ENCODE measurements at regions not wholly inside any gene's neighbourhood (a gene's known extent, or its start where the extent isn't known, plus 50 kb on each side); places are given as distances from the start of the nearest gene placed in this dataset.

GRCh38 chr5:106796081-106796480 lies 874.7 kb downstream of the EFNA5 start:
- Histone ChIP-seq H3F3A (replicated peaks; ENCODE audit: insufficient read depth) (peaks cover 3% of the 10 kb centered on the region), H2AFZ (ENCODE audit: low read depth) (no peak overlapping the region), H3K79me2 (ENCODE audit: insufficient read depth) (no peaks in the 10 kb centered on the region), H3K27me3 (ENCODE audit: insufficient read depth) (no peaks in the 10 kb centered on the region), H3K4me1 (ENCODE audit: control insufficient read depth in 1 of 2, insufficient read depth in 2 of 2, low read depth in 1 of 2, low read length in 1 of 2) (no peaks in the 10 kb centered on the region), H3K36me3 (replicated peaks in 1 of 2; ENCODE audit: control insufficient read depth in 1 of 2, insufficient read depth in 2 of 2, low read length in 1 of 2) (no peaks in the 10 kb centered on the region), H3K4me2 (no peak overlapping the region), H3K4me3 (ENCODE audit: low read depth in 2 of 2, low read length in 1 of 2) (no peak overlapping the region), H3K9ac (no peak overlapping the region), H4K20me1 (ENCODE audit: insufficient read depth) (no peaks in the 10 kb centered on the region), H3K9me2 (no peaks in the 10 kb centered on the region), H3K27ac (ENCODE audit: low read depth in 2 of 2, low read length in 1 of 2) (no peak overlapping the region), H3K9me3 (no peaks in the 10 kb centered on the region)
- 58% methylated on average over 3 of the region's 3 CpGs for WGBS (ENCODE audit: low lambda C conversion rate)
- DNase-seq = no peak
- TF ChIP-seq USF2 (IDR thresholded peaks at IDR 0.05; ENCODE audit: borderline replicate concordance, low read depth, low read length) (no peak), TAF1 (IDR thresholded peaks at IDR 0.05; ENCODE audit: borderline replicate concordance, low read depth, low read length) (no peak), RFX5 (IDR thresholded peaks at IDR 0.05; ENCODE audit: low read length) (no peak), MEF2A (IDR thresholded peaks at IDR 0.05; ENCODE audit: borderline replicate concordance, low read depth) (no peak), JUND (IDR thresholded peaks at IDR 0.05) (no peak)
- ChIA-PET CTCF (no interaction called here), POLR2A (no interaction called here)

- H4K20me1 ChIP-seq (ENCODE audit: insufficient read depth) = no peaks in the 10 kb centered on the region
- WGBS (ENCODE audit: low lambda C conversion rate) = 57% methylated on average over 1 of the region's 1 CpG
- H3K9me2 ChIP-seq = no peaks in the 10 kb centered on the region
- no peak overlapping the region for H2AFZ ChIP-seq (ENCODE audit: low read depth)
- no peak overlapping the region for H3K4me3 ChIP-seq (ENCODE audit: low read depth in 2 of 2, low read length in 1 of 2)
- POLR2A ChIA-PET = no interaction called here
- no peaks in the 10 kb centered on the region; the same call in 1 of the 2 replicates for H3K9me3 ChIP-seq
- no peak for DNase-seq
- H3K9ac ChIP-seq = no peak overlapping the region
- H3K27ac ChIP-seq (ENCODE audit: low read depth in 2 of 2, low read length in 1 of 2) = no peak overlapping the region
- TF ChIP-seq CHD2 (IDR thresholded peaks at IDR 0.05; ENCODE audit: low read length, partially characterized antibody) (no peak), RXRA (IDR thresholded peaks at IDR 0.05; ENCODE audit: borderline replicate concordance, low read depth) (no peak), USF1 (IDR thresholded peaks at IDR 0.05; ENCODE audit: borderline replicate concordance, low read depth) (no peak), YY1 (IDR thresholded peaks at IDR 0.05; ENCODE audit: low read depth) (no peak), CTCF (IDR thresholded peaks at IDR 0.05) (no peak), ZBTB33 (IDR thresholded peaks at IDR 0.05; ENCODE audit: borderline replicate concordance, low read depth) (no peak), NFIC (IDR thresholded peaks at IDR 0.05; ENCODE audit: borderline replicate concordance) (no peak), IRF3 (IDR thresholded peaks at IDR 0.05; ENCODE audit: low read depth, low read length) (no peak)
- no peaks in the 10 kb centered on the region for H3K36me3 ChIP-seq (replicated peaks in 1 of 2; ENCODE audit: control insufficient read depth in 1 of 2, insufficient read depth in 2 of 2, low read length in 1 of 2)
- H3K79me2 ChIP-seq (ENCODE audit: insufficient read depth) = no peaks in the 10 kb centered on the region
- no peaks in the 10 kb centered on the region for H3K4me1 ChIP-seq (ENCODE audit: control insufficient read depth in 1 of 2, insufficient read depth in 2 of 2, low read depth in 1 of 2, low read length in 1 of 2)
- CTCF ChIA-PET = no interaction called here
- no peaks in the 10 kb centered on the region for H3F3A ChIP-seq (replicated peaks; ENCODE audit: insufficient read depth)
- no peaks in the 10 kb centered on the region for H3K27me3 ChIP-seq (ENCODE audit: insufficient read depth)
- no peak overlapping the region for H3K4me2 ChIP-seq
Observed at GRCh38 chr5:106784846-106785245, 885.9 kb downstream of the EFNA5 start.
